ENCODE measurements at regions not wholly inside any gene's neighbourhood (a gene's known extent, or its start where the extent isn't known, plus 50 kb on each side); places are given as distances from the start of the nearest gene placed in this dataset.

DNA sequence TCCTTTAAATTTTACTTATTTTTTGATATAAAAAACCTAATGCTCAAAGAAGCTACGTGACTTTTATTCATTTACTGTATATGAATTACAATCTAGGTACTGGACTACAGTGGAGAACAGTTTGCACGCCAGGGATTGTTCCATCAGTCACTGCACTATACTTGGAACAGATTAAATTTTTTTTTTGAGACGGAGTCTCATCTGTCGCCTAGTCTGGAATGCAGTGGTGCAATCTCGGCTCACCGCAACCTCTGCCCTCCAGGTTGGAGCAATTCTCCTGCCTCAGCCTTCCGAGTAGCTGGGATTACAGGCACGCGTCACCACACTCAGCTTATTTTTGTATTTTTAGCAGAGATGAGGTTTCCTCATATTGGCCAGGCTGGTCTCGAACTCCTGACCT lies 330.0 kb upstream of the SLC14A2 start:
- TF ChIP-seq POLR2AphosphoS5 (IDR thresholded peaks at IDR 0.05) (no peak), POLR2A (IDR thresholded peaks at IDR 0.05) (no peak)
- TF ChIP-seq, protein P1, sequence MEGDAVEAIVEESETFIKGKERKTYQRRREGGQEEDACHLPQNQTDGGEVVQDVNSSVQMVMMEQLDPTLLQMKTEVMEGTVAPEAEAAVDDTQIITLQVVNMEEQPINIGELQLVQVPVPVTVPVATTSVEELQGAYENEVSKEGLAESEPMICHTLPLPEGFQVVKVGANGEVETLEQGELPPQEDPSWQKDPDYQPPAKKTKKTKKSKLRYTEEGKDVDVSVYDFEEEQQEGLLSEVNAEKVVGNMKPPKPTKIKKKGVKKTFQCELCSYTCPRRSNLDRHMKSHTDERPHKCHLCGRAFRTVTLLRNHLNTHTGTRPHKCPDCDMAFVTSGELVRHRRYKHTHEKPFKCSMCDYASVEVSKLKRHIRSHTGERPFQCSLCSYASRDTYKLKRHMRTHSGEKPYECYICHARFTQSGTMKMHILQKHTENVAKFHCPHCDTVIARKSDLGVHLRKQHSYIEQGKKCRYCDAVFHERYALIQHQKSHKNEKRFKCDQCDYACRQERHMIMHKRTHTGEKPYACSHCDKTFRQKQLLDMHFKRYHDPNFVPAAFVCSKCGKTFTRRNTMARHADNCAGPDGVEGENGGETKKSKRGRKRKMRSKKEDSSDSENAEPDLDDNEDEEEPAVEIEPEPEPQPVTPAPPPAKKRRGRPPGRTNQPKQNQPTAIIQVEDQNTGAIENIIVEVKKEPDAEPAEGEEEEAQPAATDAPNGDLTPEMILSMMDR (IDR thresholded peaks at IDR 0.05), result no peak
- Histone ChIP-seq H3K36me3 (no peaks in the 10 kb centered on the region), H3K4me1 (no peaks in the 10 kb centered on the region), H3K9me3 (no peaks in the 10 kb centered on the region), H3K4me3 (no peak overlapping the region), H3K27ac (no peak overlapping the region), H3K27me3 (no peaks in the 10 kb centered on the region)
- DNase-seq (ENCODE audit: low spot score in 2 of 2), result no peak
- intact Hi-C loops (cut with DNase I; ENCODE audit: low total_unique reads), result no loop called here

DNA sequence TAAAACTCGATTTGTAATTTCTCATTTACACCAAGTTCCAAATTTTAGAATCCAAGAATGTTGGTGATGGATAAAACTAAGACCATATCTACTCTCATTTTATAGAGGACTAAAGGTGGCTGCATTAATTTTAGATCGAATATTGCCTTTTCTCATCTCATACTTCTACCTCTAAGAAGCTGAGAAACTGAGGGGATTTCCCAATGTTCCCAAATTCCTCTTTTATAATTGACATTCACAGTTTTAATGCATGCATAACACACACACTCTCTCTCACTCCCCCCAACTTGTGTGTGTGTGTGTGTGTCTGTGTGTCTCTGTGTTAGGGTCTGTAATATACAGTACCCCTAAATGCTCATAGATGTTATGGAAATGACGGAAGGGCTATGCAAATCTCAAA lies 328.8 kb upstream of the SLC14A2 start:
- Histone ChIP-seq H3K4me3 (no peak overlapping the region), H3K27ac (no peak overlapping the region), H3K9me3 (no peaks in the 10 kb centered on the region), H3K27me3 (no peaks in the 10 kb centered on the region), H3K4me1 (no peaks in the 10 kb centered on the region), H3K36me3 (no peaks in the 10 kb centered on the region)
- DNase-seq (ENCODE audit: low spot score in 2 of 2), result no peak
- TF ChIP-seq, protein P1 (IDR thresholded peaks at IDR 0.05), result no peak
- no peak for TF ChIP-seq POLR2AphosphoS5 (IDR thresholded peaks at IDR 0.05)
- no peak for TF ChIP-seq POLR2A (IDR thresholded peaks at IDR 0.05)
- intact Hi-C loops (cut with DNase I; ENCODE audit: low total_unique reads), result no loop called here

DNA sequence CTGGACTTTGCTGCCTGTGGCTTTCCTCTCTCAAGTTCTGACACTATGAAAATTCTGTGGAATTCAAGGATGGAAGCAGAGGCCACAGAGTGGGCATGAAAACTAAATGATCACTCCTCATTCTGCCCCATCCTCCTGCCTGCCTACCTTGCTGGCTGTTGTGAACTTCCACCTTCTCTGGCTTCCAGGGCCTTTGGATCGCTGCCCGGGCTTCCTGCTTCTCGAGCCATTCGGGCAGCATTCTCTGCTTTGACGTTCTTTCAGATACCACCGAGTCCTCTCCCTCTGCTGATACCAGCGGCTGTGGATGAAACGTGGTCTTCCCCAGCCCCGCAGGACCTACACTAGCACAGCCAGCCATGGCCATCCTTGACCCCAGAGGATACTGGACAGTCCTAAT lies 327.7 kb upstream of the SLC14A2 start:
- TF ChIP-seq POLR2AphosphoS5 (IDR thresholded peaks at IDR 0.05), result no peak
- no peak for TF ChIP-seq POLR2A (IDR thresholded peaks at IDR 0.05)
- TF ChIP-seq, protein P1 (IDR thresholded peaks at IDR 0.05), result no peak
- intact Hi-C loops (cut with DNase I; ENCODE audit: low total_unique reads), result no loop called here
- Histone ChIP-seq H3K4me3 (no peak overlapping the region), H3K9me3 (no peaks in the 10 kb centered on the region), H3K4me1 (no peaks in the 10 kb centered on the region), H3K36me3 (no peaks in the 10 kb centered on the region), H3K27me3 (no peaks in the 10 kb centered on the region), H3K27ac (no peak overlapping the region)
- DNase-seq (ENCODE audit: low spot score in 2 of 2), result no peak

DNA sequence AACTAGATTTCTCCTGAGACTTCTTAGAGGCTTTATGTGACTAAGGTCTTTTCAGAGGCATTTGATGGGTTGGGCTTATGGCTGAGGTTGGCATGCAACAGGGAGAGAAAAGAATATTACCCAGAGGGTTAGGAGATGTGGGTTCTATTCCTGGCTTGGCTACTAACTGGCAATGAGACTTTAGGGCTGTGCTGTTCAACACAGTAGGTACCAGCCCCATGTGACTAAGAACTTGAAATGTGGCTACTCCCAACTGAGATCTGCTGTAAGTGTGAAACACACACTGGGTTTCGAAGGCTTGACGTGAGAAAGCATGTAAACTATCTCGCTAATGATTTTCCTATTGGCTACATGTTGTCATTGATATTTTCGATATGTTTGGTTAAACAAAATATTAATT lies 324.9 kb upstream of the SLC14A2 start:
- Histone ChIP-seq H3K9me3 (no peaks in the 10 kb centered on the region), H3K27ac (no peak overlapping the region), H3K27me3 (no peaks in the 10 kb centered on the region), H3K4me3 (no peak overlapping the region), H3K4me1 (no peaks in the 10 kb centered on the region), H3K36me3 (no peaks in the 10 kb centered on the region)
- no peak for DNase-seq (ENCODE audit: low spot score in 2 of 2)
- intact Hi-C loops (cut with DNase I; ENCODE audit: low total_unique reads), result loop anchor here (2.0 kb wide), 1 partner anchor 38 kb away; no protein-coding TSS in a partner anchor
- TF ChIP-seq POLR2A (IDR thresholded peaks at IDR 0.05) (no peak), POLR2AphosphoS5 (IDR thresholded peaks at IDR 0.05) (no peak)
- TF ChIP-seq, protein P1 (IDR thresholded peaks at IDR 0.05), result no peak

DNA sequence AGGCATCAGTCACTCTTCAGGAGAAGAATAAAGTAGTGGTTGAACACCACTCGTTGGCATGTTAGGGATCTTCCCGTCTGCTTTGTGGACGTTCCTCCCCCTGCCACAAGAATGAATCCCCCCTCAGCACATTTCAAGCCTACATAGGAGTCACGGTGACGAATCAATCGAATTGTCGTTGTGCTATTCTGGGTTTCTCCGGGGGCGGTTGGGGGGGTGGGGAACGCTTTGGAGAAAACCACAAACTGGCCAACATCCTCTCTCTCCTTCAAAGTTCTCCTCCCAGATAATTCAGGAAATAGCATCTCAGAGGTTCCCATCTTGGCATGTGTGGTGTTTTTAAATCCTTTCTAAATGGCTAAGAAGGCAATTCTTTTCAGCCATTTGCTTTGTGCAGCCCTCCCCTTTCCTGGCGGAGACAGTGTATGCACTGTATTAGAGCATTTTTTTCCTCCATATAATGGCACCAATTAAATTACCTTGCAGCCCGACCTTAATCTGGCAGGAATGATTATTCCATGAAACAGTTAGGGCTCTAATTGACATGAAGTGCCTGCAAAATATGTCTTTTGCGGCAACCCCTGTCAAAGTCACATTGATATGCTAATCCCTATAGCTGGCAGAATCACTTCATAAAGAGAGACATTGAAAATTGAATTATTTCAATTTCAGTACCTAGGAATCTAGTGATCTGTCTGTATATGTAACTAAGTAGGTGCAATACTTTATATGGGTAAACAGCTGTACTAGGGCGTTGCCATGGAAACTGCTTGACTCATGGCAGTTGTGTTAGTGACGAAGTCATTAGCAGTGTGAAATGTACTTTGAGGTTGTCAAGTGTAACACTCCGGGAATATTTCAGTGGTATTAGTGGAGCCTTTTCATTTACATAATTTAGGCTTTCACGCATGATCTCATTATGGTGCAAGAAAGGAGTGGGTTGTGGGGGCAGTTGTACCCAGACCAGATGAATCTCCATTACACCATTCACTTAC lies 323.4 kb upstream of the SLC14A2 start:
- H3K27ac ChIP-seq, result no peak overlapping the region
- H3K27me3 ChIP-seq, result no peaks in the 10 kb centered on the region
- intact Hi-C loops (cut with DNase I; ENCODE audit: low total_unique reads), result loop anchor here (2.0 kb wide), 1 partner anchor 39 kb away; no protein-coding TSS in a partner anchor
- TF ChIP-seq POLR2A (IDR thresholded peaks at IDR 0.05), result no peak
- H3K9me3 ChIP-seq, result no peaks in the 10 kb centered on the region
- H3K4me1 ChIP-seq, result no peaks in the 10 kb centered on the region
- no peaks in the 10 kb centered on the region for H3K36me3 ChIP-seq
- no peak for DNase-seq (ENCODE audit: low spot score in 2 of 2)
- peak overlapping the region in 1 of 3 donors; percentile 18 for H3K4me3 ChIP-seq

Data from breast epithelium (tissue), 4 donors.